ENCODE measurements at regions not wholly inside any gene's neighbourhood (a gene's known extent, or its start where the extent isn't known, plus 50 kb on each side); places are given as distances from the start of the nearest gene placed in this dataset.

DNA sequence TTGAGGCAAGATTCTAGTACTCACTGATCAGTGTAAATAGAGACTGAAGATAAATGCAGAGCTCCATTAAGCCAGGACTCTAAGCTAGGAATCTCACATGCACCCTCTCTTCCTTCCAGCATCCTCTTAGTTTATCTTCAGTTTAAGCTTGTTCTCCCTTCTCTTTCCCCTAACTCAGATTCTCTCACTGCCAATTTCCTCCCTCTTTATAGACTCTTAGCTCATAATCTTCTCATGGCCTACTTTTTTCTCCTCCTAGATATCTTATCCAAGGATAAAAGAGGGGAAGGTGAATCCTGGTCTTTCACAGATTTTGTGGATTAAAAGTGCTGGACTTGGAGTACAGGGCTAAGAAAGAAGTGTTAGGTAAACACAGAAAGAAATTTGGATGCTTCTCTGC is 108.9 kb upstream of the TENM3 start:
- no peak for DNase-seq

DNA sequence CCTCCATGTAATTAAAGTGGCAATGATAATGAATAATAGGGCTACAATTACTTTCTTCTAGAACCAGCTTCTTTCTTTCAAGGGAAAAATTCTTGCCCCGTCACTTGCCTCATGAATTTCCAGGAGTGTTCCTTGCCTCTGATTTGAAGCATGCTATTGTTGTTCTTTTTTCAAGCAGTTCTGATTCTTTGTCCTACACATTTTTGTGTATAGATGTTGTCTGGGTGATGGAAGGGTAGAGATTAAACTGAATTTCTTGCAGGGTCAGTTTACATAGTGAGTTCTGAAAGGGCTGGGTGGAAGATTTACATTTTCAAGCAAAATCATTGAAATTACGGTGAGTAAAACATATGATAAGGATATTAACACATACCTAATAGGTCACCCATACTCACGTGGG is 107.0 kb upstream of the TENM3 start:
- DNase-seq: no peak

DNA sequence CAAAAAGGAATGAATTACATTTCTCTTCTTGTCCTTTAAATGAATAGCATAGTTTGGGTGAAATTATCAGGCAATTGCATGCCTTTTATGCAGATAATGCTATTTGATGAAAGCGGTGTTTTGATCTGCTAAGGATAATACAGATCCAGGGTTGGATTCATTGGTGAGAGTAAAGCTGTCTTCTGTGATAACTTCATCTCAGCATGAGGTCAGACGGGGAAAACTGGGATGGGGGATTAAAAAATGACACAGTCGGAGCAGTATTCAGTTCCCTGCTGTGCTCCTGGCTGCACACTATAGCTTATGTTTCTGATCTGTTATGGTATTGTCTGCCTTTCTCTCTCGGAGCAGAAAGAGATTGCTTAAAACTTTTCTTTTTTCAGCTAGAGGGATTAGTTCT is 105.9 kb upstream of the TENM3 start:
- DNase-seq: no peak

DNA sequence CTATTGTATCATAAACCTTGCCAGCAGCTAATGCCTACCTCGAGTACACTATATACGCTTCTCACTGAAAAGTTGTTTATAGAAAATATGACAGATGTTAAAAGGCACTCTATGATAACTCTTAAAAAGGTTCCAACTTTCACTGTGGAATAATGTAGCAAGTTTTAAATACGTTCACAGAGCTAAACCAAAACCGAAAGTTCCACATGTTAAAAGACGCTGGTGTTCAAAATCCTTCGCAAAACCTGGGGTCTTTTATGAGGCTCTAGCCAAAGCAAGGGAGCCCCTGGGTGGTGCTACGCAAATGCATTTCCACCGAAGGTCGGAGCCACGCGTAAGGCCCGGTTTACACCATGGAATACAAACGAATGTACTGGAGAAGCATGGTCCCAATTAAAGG is 103.7 kb upstream of the TENM3 start:
- no peak for DNase-seq

DNA sequence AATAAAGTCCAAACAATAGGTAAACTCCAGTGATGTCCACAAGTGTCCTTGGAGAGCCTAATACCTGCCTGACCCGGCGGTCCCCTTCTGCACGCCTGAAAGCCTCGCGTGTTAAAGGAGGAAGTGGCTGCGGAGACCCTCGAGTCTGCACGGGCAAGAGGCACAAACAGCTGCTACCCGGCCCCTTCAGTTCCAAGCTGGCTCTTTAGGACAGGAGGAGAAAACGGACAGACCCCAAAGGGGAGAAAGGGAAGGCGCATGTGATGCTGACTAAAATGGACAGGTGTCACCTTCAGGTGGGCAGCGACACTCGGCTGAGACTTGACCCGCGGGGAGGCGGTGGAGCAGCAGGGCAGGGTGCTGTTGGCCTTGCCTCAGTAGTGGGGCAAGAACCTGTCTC is 102.7 kb upstream of the TENM3 start:
- DNase-seq: no peak

- DNase-seq: no peak
Observed at GRCh38 chr4:182141061-182141460, 102.1 kb upstream of the TENM3 start.

DNA sequence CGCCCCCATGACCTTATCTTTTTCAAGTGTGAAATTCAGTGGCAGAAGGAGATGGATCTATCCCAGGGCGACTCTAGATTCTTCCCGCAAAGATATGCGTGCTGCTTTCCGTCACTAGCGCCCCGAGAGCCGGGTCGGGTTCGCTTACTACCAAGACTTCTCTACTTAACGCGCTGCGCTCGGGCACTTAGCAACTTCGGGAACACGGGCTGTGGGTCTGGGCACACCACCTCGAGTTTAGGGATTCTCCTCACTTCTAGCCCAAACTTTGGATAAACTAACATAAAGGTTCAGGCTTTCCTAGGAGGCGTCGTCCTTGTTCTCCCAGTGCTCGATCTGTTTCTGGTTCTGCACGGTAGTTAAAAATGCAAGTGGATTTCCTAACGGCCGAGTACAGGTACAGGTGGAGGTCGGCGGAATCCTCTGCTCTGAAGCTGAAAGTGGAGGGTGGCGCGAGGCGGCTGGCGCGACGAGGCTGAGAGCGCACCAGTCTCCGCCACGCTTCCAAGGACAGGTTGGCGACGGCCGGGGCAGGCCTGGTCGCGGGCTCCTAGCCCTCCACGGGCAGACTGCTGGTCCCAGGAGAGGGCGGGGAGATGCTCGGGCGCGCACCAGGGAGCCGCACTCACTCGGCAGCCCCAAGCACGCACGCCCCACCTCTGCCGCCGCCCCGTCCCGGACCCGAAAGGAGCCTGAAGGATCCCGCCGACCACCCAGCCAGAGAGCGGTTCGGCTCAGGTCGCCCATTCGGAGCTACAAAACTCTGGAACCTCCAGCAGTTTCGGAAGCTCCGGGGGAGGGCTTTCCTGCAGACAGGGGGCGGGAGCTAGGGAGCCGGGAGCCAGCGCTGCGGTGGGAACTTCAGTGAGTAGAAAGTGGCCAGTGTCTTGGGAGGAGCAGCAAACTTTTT is 100.8 kb upstream of the TENM3 start:
- no peak for DNase-seq

GRCh38 chr4:182143086-182143821 is 99.9 kb upstream of the TENM3 start:
- DNase-seq: no peak

DNA sequence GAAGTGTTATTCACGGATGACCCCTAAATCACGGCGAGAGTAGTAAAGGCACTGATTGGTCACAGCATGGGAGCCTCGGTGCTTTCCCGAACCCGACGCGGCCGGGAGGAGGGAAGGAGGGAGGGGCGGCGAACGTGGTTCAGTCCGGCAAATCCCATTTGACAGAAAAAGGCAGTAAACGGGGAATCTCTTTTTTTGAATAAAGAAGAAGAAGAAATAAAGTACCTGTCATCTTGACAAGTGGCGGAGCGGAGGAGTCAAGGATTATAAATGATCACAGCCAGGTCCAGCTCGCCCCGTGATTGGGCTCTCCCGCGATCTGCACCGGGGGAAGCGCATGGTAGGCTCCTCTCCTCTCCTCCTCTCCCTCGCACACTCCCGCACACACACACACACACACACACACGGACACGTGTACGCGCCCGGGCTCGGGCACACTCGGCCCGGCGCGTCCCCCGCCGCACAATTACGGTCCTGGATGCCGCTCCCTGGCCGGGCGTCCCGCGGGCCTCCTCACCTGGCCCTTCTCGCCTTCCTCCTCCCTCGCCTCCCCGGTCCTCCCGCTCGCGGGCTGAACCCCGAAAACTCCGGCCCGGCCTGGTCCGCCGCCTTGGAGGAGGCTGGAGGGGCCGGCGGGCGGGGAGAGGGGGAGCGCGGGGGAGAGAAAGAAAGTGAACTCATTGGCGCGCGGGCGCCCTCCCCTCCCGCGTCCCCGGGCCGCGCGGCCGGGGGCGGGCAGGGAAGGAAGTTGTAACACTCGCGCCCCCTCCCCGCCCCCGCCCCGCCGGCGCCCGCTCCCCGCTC is 99.2 kb upstream of the TENM3 start:
- DNase-seq: no peak

DNA sequence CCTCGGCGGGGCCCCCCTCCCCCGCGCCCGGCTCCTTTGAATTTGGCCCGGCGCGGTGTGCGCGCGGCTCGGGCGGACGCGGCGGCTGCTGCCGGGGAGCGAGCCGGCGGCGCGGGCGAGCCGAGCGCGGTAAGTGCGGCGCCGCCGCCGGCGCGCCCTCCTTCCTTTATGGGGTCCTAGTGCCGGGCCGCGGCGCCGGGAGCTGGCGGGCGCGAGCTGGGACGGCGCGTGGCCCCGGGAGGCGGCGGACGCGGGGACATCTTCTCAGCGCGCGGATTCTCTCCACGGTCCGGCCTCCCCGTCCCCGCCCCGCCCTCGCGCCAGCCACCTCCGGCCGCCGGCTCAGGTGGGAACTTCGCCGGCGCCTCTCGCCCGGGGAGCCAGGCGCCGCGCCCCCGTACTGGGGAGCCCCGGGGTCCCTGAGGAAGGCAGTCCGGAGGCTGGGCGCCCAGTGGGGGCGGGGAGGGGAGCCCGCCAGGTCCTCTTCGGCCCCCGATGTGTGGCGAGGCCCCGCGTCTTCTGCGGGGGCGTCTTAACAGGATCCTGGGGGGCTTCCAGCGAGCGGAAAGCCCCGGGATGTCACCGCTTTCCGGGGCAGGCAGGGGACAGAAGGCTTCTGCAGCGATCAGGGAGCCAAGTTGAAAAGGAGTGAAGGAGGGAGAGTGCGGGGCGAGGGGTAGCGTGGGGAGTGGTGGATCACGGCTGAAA is 98.4 kb upstream of the TENM3 start:
- no peak for DNase-seq

DNA sequence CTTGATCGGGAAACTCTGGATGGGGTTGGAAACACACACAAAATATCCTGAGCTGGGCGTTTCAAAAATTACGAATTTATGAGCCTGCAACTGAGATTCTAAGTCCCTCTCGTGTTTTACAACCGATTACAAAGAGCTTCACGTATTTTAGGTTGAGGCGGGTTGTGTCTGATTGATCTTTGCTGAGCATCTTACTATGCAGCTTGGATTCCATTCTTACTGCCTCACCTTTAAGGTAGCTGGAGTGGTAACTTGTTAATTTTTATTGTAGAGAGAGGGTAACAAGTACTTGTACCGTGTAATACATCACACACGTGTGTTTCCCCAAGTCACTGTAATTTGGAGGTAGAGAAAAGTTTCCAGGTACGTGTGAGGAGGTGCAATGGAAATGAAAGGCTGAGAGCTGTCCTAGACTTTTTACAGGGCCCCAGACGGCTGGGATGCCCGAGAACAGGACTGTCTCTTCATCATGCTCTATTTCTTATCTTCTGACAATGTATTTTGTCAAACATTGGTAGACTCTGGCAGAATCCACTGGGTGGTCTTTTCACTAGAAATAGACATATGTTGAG is 97.8 kb upstream of the TENM3 start:
- no peak for DNase-seq

DNA sequence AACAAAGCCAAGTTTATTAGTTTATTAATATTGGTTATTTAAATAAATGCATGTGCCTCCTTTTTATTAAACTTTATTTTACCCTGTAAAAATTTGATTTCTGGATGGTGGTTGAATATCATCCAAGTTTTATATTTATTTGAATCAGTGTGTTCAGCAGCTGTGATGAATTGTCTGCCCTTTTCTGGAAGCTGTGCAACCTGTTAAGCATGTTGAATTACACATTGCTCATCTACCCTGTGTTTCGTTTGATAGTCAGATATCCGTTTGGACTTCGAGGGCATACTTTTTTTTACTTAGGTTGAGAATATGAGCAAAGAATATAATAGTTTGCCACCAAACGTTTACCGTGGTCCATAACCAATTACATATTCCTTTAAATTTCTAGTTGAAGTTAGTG is 95.8 kb upstream of the TENM3 start:
- no peak for DNase-seq

GRCh38 chr4:182150645-182151044 is 92.6 kb upstream of the TENM3 start:
- DNase-seq: no peak

DNA sequence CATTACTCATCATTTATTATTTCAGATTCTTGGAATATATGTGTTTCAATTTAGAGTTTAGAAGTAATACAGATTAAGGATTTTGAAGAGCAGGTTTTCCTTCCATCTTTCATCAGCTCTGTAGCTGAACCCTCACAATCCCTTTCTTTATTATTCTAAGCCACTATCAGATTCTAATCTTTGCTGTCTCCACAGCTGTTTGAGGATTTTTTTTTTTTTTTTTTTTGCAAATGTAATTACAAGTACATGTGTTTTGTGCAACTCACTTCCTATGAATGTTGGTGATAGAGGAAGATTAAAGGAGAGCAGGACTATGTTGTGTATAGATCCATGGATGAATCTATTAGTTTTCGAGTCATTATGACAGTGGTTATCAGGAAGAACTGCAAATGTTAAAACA is 87.4 kb upstream of the TENM3 start:
- DNase-seq: no peak

- DNase-seq: no peak
Observed at GRCh38 chr4:182163180-182163579, 80.0 kb upstream of the TENM3 start.

GRCh38 chr4:182169572-182169971 is 73.6 kb upstream of the TENM3 start:
- no peak for DNase-seq

- no peak for DNase-seq
Observed at GRCh38 chr4:182169987-182170386, 73.2 kb upstream of the TENM3 start.

DNA sequence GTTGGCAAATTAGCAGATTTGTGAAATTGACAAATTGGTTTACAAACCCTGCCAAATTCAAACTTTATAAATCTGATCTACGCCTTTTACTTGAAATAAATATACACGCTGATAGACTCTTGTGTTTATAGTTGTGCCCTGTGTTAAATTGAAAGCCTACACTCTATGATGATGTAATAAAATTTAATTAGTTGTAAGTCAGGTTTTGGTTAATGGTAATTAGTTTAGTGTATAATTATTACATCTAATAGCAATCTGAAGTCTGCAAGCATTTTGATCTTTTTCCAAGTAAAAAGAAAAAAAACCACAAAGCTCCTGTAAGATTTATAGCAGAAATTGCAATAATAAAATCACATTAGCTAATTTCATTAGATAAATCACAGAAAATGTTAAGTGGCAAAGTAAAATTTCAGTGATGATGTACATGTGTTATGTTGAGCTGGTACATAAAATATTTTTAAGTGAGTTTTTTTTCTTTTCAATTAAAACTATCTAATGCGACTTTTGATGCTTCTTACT is 72.7 kb upstream of the TENM3 start:
- no peak for DNase-seq

GRCh38 chr4:182174979-182175378 is 68.2 kb upstream of the TENM3 start:
- no peak for DNase-seq

DNA sequence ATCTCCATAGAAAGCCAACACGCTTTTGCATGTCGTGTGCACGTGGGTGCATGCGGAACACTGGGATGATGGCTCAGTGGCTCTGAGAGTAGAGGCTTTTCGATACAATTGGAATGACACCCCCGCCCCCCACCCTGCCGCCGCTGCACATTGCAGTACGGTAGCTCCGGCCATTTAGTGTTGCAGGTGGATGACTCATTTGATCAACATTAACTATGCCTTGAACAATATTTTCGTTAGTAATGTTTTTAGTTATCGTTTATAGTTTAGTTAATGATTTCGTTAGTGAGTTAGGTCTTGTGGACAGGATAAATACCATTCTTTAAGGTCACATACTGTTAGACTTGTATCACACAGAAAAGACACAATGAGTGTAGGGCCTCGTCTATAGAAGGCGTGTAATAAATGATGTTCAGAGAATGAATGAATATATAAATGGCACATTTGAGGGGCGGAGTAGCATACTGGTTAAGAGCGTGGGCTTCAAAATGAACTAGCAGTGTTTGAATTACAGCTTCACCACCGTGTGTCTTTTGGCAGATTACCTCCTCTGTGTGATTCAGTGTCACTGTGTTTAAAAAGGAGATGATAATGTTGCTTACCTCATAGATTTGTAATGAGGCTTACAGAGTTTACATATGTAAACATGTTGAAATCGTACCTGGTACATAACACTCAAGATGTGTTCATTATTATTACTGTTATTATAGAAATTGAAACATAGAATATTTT is 67.2 kb upstream of the TENM3 start:
- DNase-seq: no peak

GRCh38 chr4:182177166-182177565 is 66.0 kb upstream of the TENM3 start:
- DNase-seq: no peak

DNA sequence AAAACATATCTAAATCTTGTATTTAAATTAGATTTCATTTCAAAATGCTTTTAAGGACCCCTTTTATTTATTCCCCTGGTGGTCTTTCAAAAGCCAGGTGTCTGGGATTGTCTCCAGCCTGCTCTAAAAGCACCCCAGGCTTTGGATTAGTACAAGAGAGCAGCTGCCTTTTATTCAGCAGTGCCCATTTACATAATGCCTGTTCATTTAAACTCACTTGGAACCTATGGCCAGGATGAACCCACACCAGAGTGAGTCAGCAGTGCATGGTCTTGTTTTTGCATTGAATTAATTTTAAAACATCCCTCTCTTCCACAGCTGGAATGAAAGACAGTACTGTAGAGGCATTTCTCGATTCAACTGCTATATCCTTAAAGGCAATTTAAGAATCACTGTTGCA is 64.1 kb upstream of the TENM3 start:
- no peak for DNase-seq

Data from bone marrow (tissue), 2 donors.